OCI-LY1 (cell line): ENCODE measurements at regions not wholly inside any gene's neighbourhood (a gene's known extent, or its start where the extent isn't known, plus 50 kb on each side); places are given as distances from the start of the nearest gene placed in this dataset.
A peak's percentile ranks its signal among the peaks of the same experiment; 100 is the strongest.

ENCODE experiments used
- H2AFZ ChIP-seq: fragments of 200-600 bp; sonication (generic), shearing (Covaris generic); 2 replicates; pipeline ENCODE4 v1.6.0; 2014; ENCODE audit warnings: antibody characterized with exemption, mild to moderate bottlenecking, low read length
- H3F3A ChIP-seq: fragments of 200-600 bp; sonication (generic), shearing (Covaris generic); 2 replicates; pipeline ENCODE4 v1.6.0; 2014; ENCODE audit warnings: mild to moderate bottlenecking, antibody characterized with exemption, low read length, moderate library complexity; ENCODE audit not compliant: insufficient read depth
- H3K27ac ChIP-seq: fragments of 200-600 bp; sonication (generic); 2 replicates; pipeline ENCODE4 v1.5.1; 2014; ENCODE audit warnings: low read length, mixed run types, mild to moderate bottlenecking, low read depth; ENCODE audit not compliant: poor library complexity, severe bottlenecking
- H3K27me3 ChIP-seq: fragments of 200-600 bp; sonication (generic); 2 replicates; pipeline ENCODE4 v1.6.0; 2014; ENCODE audit warnings: antibody characterized with exemption, mild to moderate bottlenecking, low read length, moderate library complexity; ENCODE audit not compliant: insufficient read depth
- H3K36me3 ChIP-seq: fragments of 200-600 bp; sonication (generic); 2 replicates; pipeline ENCODE4 v1.6.1; 2014; ENCODE audit warnings: mild to moderate bottlenecking, antibody characterized with exemption, low read length, moderate library complexity, mixed read lengths; ENCODE audit not compliant: insufficient read depth
- H3K4me1 ChIP-seq: fragments of 200-600 bp; sonication (generic); 2 replicates; pipeline ENCODE4 v1.5.1; 2014; ENCODE audit warnings: mild to moderate bottlenecking, low read length, moderate library complexity; ENCODE audit not compliant: insufficient read depth, severe bottlenecking
- H3K4me2 ChIP-seq: fragments of 200-600 bp; sonication (generic), shearing (Covaris generic); 2 replicates; pipeline ENCODE4 v1.6.1; 2014; ENCODE audit warnings: low read length
- H3K4me3 ChIP-seq: fragments of 200-600 bp; sonication (generic); 2 replicates; pipeline ENCODE4 v1.5.1; 2014; ENCODE audit warnings: low read length, low read depth, mild to moderate bottlenecking, mixed read lengths; ENCODE audit not compliant: poor library complexity, severe bottlenecking
- H3K79me2 ChIP-seq: fragments of 200-600 bp; shearing (Covaris generic); 2 replicates; pipeline ENCODE4 v1.6.1; 2016; ENCODE audit warnings: mixed run types, low read length, mixed read lengths; ENCODE audit not compliant: insufficient read depth
- H3K9ac ChIP-seq: fragments of 200-600 bp; sonication (generic), shearing (Covaris generic); 2 replicates; pipeline ENCODE4 v1.6.1; 2014; ENCODE audit warnings: mild to moderate bottlenecking, low read length, mixed read lengths
- H3K9me2 ChIP-seq: fragments of 200-600 bp; sonication (generic), shearing (Covaris generic); 2 replicates; pipeline ENCODE4 v1.6.1; 2014; ENCODE audit warnings: low read depth, mild to moderate bottlenecking, low read length, mixed read lengths
- H3K9me3 ChIP-seq: fragments of 200-600 bp; shearing (Covaris generic); 2 replicates; pipeline ENCODE4 v1.6.1; 2014; ENCODE audit warnings: low read length, mixed read lengths
- H4K20me1 ChIP-seq: fragments of 200-600 bp; sonication (generic), shearing (Covaris generic); 2 replicates; pipeline ENCODE4 v1.6.0; 2016; ENCODE audit warnings: mild to moderate bottlenecking, low read length; ENCODE audit not compliant: insufficient read depth
- CTCF ChIP-seq: fragments of 200-600 bp; sonication (generic), shearing (Covaris generic); IDR thresholded peaks from 2 replicates; pipeline ENCODE4 v1.5.1; 2017; ENCODE audit warnings: mild to moderate bottlenecking, antibody characterized with exemption, low read length, moderate library complexity, mixed read lengths
- EZH2 ChIP-seq: fragments of 200-600 bp; sonication (generic), shearing (Covaris generic); IDR thresholded peaks from 2 replicates; pipeline ENCODE4 v1.8.0; 2017; ENCODE audit warnings: borderline replicate concordance, mixed run types, mild to moderate bottlenecking, antibody characterized with exemption, low read length, moderate library complexity, mixed read lengths

- no peaks in the 10 kb centered on the region for H3F3A ChIP-seq
- H3K9ac ChIP-seq = no peak overlapping the region
- H3K4me2 ChIP-seq = no peak overlapping the region
These were observed 233.7 kb downstream of the IBTK start for GRCh38 chr6:82013561-82014530.

GRCh38 chr6:82006027-82006738, 241.4 kb downstream of the IBTK start:
- no peaks in the 10 kb centered on the region for H3K79me2 ChIP-seq
- no peak overlapping the region for H3K9ac ChIP-seq
- no peak overlapping the region for H3K4me2 ChIP-seq
- no peaks in the 10 kb centered on the region for H3F3A ChIP-seq
- no peak overlapping the region for H3K27ac ChIP-seq
- no peaks in the 10 kb centered on the region for H4K20me1 ChIP-seq
- no peaks in the 10 kb centered on the region for H3K36me3 ChIP-seq
- H3K4me1 ChIP-seq = no peaks in the 10 kb centered on the region
- peak; percentile 68 for TF ChIP-seq CTCF
- TF ChIP-seq EZH2 = no peak
- H2AFZ ChIP-seq = no peak overlapping the region
- H3K4me3 ChIP-seq = no peak overlapping the region
- no peaks in the 10 kb centered on the region for H3K27me3 ChIP-seq
- H3K9me3 ChIP-seq = no peaks in the 10 kb centered on the region
- H3K9me2 ChIP-seq = no peaks in the 10 kb centered on the region

More at GRCh38 chr6:82013561-82014530, 233.7 kb downstream of the IBTK start:
- no peaks in the 10 kb centered on the region for H3K4me1 ChIP-seq
- no peaks in the 10 kb centered on the region for H3K9me3 ChIP-seq
- H3K9me2 ChIP-seq = no peaks in the 10 kb centered on the region
- no peak overlapping the region for H3K27ac ChIP-seq
- no peaks in the 10 kb centered on the region for H3K27me3 ChIP-seq
- no peaks in the 10 kb centered on the region for H3K36me3 ChIP-seq
- H3K79me2 ChIP-seq = no peaks in the 10 kb centered on the region
- no peak overlapping the region for H2AFZ ChIP-seq
- H3K4me3 ChIP-seq = no peak overlapping the region
- H4K20me1 ChIP-seq = no peaks in the 10 kb centered on the region
- TF ChIP-seq EZH2 (no peak), CTCF (no peak)

- Histone ChIP-seq H3K36me3 (no peaks in the 10 kb centered on the region), H3K4me2 (no peak overlapping the region), H3K9me2 (no peaks in the 10 kb centered on the region), H3K9ac (no peak overlapping the region), H3K79me2 (no peaks in the 10 kb centered on the region), H3K9me3 (no peaks in the 10 kb centered on the region), H4K20me1 (no peaks in the 10 kb centered on the region), H3K27me3 (no peaks in the 10 kb centered on the region), H3F3A (no peaks in the 10 kb centered on the region), H3K4me1 (no peaks in the 10 kb centered on the region), H2AFZ (no peak overlapping the region), H3K27ac (no peak overlapping the region), H3K4me3 (no peak overlapping the region)
- TF ChIP-seq EZH2 (no peak), CTCF (no peak)
These were observed 247.0 kb downstream of the IBTK start for GRCh38 chr6:82000551-82000950.
